SK-N-SH (cell line): ENCODE measurements at regions not wholly inside any gene's neighbourhood (a gene's known extent, or its start where the extent isn't known, plus 50 kb on each side); places are given as distances from the start of the nearest gene placed in this dataset.
"Not testable (repeated sequence)": the region's sequence is repeated elsewhere in the genome, so short reads cannot be mapped to it uniquely, and the experiment has no call there.

Experiments used
- CTCF ChIP-seq: fragments of 200-600 bp; sonication (generic); IDR thresholded peaks from 2 replicates; pipeline ENCODE4 v1.6.1; 2017; ENCODE audit warnings: antibody characterized with exemption, mild to moderate bottlenecking, moderate library complexity
- TCF12 ChIP-seq: IDR thresholded peaks from 2 replicates; pipeline ENCODE4 v1.4.0; 2012

- not testable (repeated sequence) for TF ChIP-seq CTCF, TCF12
Measured at GRCh38 chr2:131686894-131687238, 159.2 kb downstream of the CCDC74A start.
